ENCODE measurements at regions not wholly inside any gene's neighbourhood (a gene's known extent, or its start where the extent isn't known, plus 50 kb on each side); places are given as distances from the start of the nearest gene placed in this dataset.

GRCh38 chrX:131626681-131627296 lies 82.9 kb downstream of the OR13H1 start:
- no peak overlapping the region for H3K4me3 ChIP-seq (ENCODE audit: low read depth, low read length)
- TF ChIP-seq CTCF (IDR thresholded peaks at IDR 0.05; ENCODE audit: insufficient read depth, low read depth, low read length, missing control alignments): no peak
- DNase-seq (ENCODE audit: low read depth): no peak

- no peak overlapping the region for H3K4me3 ChIP-seq (ENCODE audit: low read depth, low read length)
- no peak for DNase-seq (ENCODE audit: low read depth)
- TF ChIP-seq CTCF (IDR thresholded peaks at IDR 0.05; ENCODE audit: insufficient read depth, low read depth, low read length, missing control alignments): no peak
Observed at GRCh38 chrX:131630534-131630933, 86.7 kb downstream of the OR13H1 start.

- no peak overlapping the region for H3K4me3 ChIP-seq (ENCODE audit: low read depth, low read length)
- peak; percentile 42 for DNase-seq (ENCODE audit: low read depth)
- peak; percentile 64 for TF ChIP-seq CTCF (IDR thresholded peaks at IDR 0.05; ENCODE audit: insufficient read depth, low read depth, low read length, missing control alignments)
Observed at GRCh38 chrX:131633285-131633917, 89.5 kb downstream of the OR13H1 start.

GRCh38 chrX:131634900-131635299 lies 91.0 kb downstream of the OR13H1 start:
- TF ChIP-seq CTCF (IDR thresholded peaks at IDR 0.05; ENCODE audit: insufficient read depth, low read depth, low read length, missing control alignments): no peak
- no peak overlapping the region for H3K4me3 ChIP-seq (ENCODE audit: low read depth, low read length)
- no peak for DNase-seq (ENCODE audit: low read depth)

GRCh38 chrX:131646106-131646505 lies 102.2 kb downstream of the OR13H1 start:
- no peak for DNase-seq (ENCODE audit: low read depth)
- no peak overlapping the region for H3K4me3 ChIP-seq (ENCODE audit: low read depth, low read length)
- TF ChIP-seq CTCF (IDR thresholded peaks at IDR 0.05; ENCODE audit: insufficient read depth, low read depth, low read length, missing control alignments): no peak

GRCh38 chrX:131649741-131650140 lies 105.9 kb downstream of the OR13H1 start:
- no peak overlapping the region for H3K4me3 ChIP-seq (ENCODE audit: low read depth, low read length)
- TF ChIP-seq CTCF (IDR thresholded peaks at IDR 0.05; ENCODE audit: insufficient read depth, low read depth, low read length, missing control alignments): no peak
- DNase-seq (ENCODE audit: low read depth): no peak

Data from GM12865 (cell line).